IMR-90 (cell line): ENCODE measurements at regions not wholly inside any gene's neighbourhood (a gene's known extent, or its start where the extent isn't known, plus 50 kb on each side); places are given as distances from the start of the nearest gene placed in this dataset.

ENCODE experiments used
- ATAC-seq: fragments of 200-7000 bp; cut with Tn5 transposase; 2 replicates; pipeline ENCODE4 v1.9.1; 2020; ENCODE audit warnings: low read depth, mild to moderate bottlenecking, moderate library complexity
- BruUV-seq: library from RNA; stranded (reverse); fragments of 400-500 nt; replicated peaks from 2 replicates; lab custom pipeline; 2021; lab: Mats Ljungman, UMichigan
- CTCF ChIA-PET: fragments of 300-600 bp; formaldehyde crosslinking; extraction: SDS; loops from one replicate; lab custom pipeline; 2021; ENCODE audit warnings: antibody characterized with exemption; lab: Yijun Ruan, JAX
- POLR2A ChIA-PET: fragments of 300-600 bp; sonication (Branson Sonifier 250); formaldehyde crosslinking; loops from one replicate; lab custom pipeline; 2022; ENCODE audit warnings: antibody characterized with exemption; ENCODE audit not compliant: unreplicated experiment; lab: Charles Lee
- DNase-seq: peaks from one replicate; pipeline ENCODE4 v3.0.0; 2013
- H2AFZ ChIP-seq: replicated peaks from 2 replicates; pipeline ENCODE3; 2013; ENCODE audit warnings: low read length, mild to moderate bottlenecking; ENCODE audit not compliant: poor library complexity
- H2AK5ac ChIP-seq: 2 replicates; pipeline ENCODE4 v1.6.1; 2013; ENCODE audit warnings: low read depth, low read length, inconsistent platforms
- H2AK9ac ChIP-seq: replicated peaks from 2 replicates; pipeline ENCODE3; 2013; ENCODE audit warnings: mild to moderate bottlenecking, low read depth, low read length, moderate library complexity; ENCODE audit not compliant: poor library complexity
- H2BK120ac ChIP-seq: 2 replicates; pipeline ENCODE4 v1.6.1; 2013; ENCODE audit warnings: low read depth, low read length, inconsistent platforms
- H2BK15ac ChIP-seq: 3 replicates; pipeline ENCODE4 v1.6.1; 2013; ENCODE audit warnings: low read depth, low read length, inconsistent platforms
- H2BK20ac ChIP-seq: 2 replicates; pipeline ENCODE4 v1.6.1; 2013; ENCODE audit warnings: low read depth, mild to moderate bottlenecking, inconsistent platforms, low read length, moderate library complexity
- H2BK5ac ChIP-seq: 2 replicates; pipeline ENCODE4 v1.6.1; 2013; ENCODE audit warnings: mild to moderate bottlenecking, low read depth, low read length, inconsistent platforms; ENCODE audit not compliant: poor library complexity, severe bottlenecking
- H3K14ac ChIP-seq: replicated peaks from 2 replicates; pipeline ENCODE4 v1.6.1; 2013; ENCODE audit warnings: low read depth, low read length, inconsistent platforms
- H3K18ac ChIP-seq: 2 replicates; pipeline ENCODE4 v1.6.1; 2013; ENCODE audit warnings: low read depth, low read length, control low read depth
- H3K23ac ChIP-seq: 2 replicates; pipeline ENCODE4 v1.6.1; 2013; ENCODE audit warnings: low read depth, low read length, inconsistent platforms
- H3K27ac ChIP-seq: 2 replicates; pipeline ENCODE4 v1.5.1; 2013; ENCODE audit warnings: mild to moderate bottlenecking, control low read depth, low read length; ENCODE audit not compliant: insufficient read depth
- H3K27me3 ChIP-seq: 2 replicates; pipeline ENCODE4 v1.6.1; 2013; ENCODE audit warnings: low read length; ENCODE audit not compliant: control insufficient read depth, insufficient read depth
- H3K36me3 ChIP-seq: 2 replicates; pipeline ENCODE4 v1.6.1; 2013; ENCODE audit warnings: low read length, mixed read lengths; ENCODE audit not compliant: control insufficient read depth, insufficient read depth
- H3K4ac ChIP-seq: 2 replicates; pipeline ENCODE4 v1.6.1; 2013; ENCODE audit warnings: low read depth, low read length, inconsistent platforms
- H3K4me1 ChIP-seq: 2 replicates; pipeline ENCODE4 v1.6.1; 2013; ENCODE audit warnings: low read length, mixed read lengths; ENCODE audit not compliant: control insufficient read depth, insufficient read depth
- H3K4me2 ChIP-seq: 2 replicates; pipeline ENCODE4 v1.6.1; 2013; ENCODE audit warnings: low read depth, mild to moderate bottlenecking, control low read depth, low read length, moderate library complexity
- H3K4me3 ChIP-seq: 2 replicates; pipeline ENCODE4 v1.5.1; 2013; ENCODE audit warnings: low read depth, mild to moderate bottlenecking, control low read depth, low read length, moderate library complexity; ENCODE audit not compliant: insufficient read depth
- H3K56ac ChIP-seq: 2 replicates; pipeline ENCODE4 v1.6.1; 2013; ENCODE audit warnings: low read length, inconsistent platforms; ENCODE audit not compliant: insufficient read depth; ENCODE audit errors: extremely low read depth
- H3K79me1 ChIP-seq, 2 experiments: 2 replicates each; pipeline ENCODE4 v1.6.1; 2013; ENCODE audit warnings: low read length in 2 of 2, inconsistent platforms in 1 of 2, low read depth in 1 of 2
- H3K9ac ChIP-seq: 2 replicates; pipeline ENCODE4 v1.6.1; 2013; ENCODE audit warnings: low read depth, low read length, control low read depth
- H3K9me1 ChIP-seq: 2 replicates; pipeline ENCODE4 v1.6.1; 2013; ENCODE audit warnings: low read length, inconsistent platforms; ENCODE audit not compliant: insufficient read depth
- H3K9me3 ChIP-seq: 2 replicates; pipeline ENCODE4 v1.6.1; 2013; ENCODE audit warnings: low read length; ENCODE audit not compliant: control insufficient read depth, insufficient read depth
- H4K20me1 ChIP-seq: 2 replicates; pipeline ENCODE4 v1.6.1; 2013; ENCODE audit warnings: low read length, inconsistent platforms; ENCODE audit not compliant: insufficient read depth
- H4K5ac ChIP-seq: 2 replicates; pipeline ENCODE4 v1.6.1; 2013; ENCODE audit warnings: mild to moderate bottlenecking, low read depth, low read length, control low read depth
- H4K8ac ChIP-seq, 2 experiments: 2 replicates each; pipeline ENCODE4 v1.6.1; 2013; ENCODE audit warnings: low read depth in 2 of 2, low read length in 2 of 2, control low read depth in 1 of 2, inconsistent platforms in 1 of 2
- H4K91ac ChIP-seq: 2 replicates; pipeline ENCODE4 v1.6.1; 2013; ENCODE audit warnings: low read depth, low read length, inconsistent platforms; ENCODE audit not compliant: insufficient read depth
- MAFK ChIP-seq: IDR thresholded peaks from 2 replicates; pipeline ENCODE4 v1.6.1; 2012; ENCODE audit warnings: low read depth, low read length, improper control_type of control experiment
- MAZ ChIP-seq: IDR thresholded peaks from 2 replicates; pipeline ENCODE4 v1.6.1; 2012; ENCODE audit warnings: low read depth, mild to moderate bottlenecking, low read length, improper control_type of control experiment, moderate library complexity, borderline replicate concordance
- NFE2L2 ChIP-seq: fragments of 150-350 bp; IDR thresholded peaks from 2 replicates; pipeline ENCODE4 v1.6.1; 2016; ENCODE audit warnings: low read depth, mild to moderate bottlenecking, low read length
- WGBS, 2 experiments: methylation state at CpG; one replicate each; pipeline versions ENCODE4 v1.1.5 to v1.1.7; 2013; ENCODE audit warnings: missing lambda C conversion rate in 2 of 2; ENCODE audit not compliant: insufficient read length in 1 of 2; ENCODE audit errors: extremely low coverage in 2 of 2; 5-methylcytosine and 5-hydroxymethylcytosine counted together
- dilution Hi-C: fragments of 300-500 bp; cut with HindIII; formaldehyde crosslinking; loops from one replicate; pipeline ENCODE4 v1.14.3; 2018; ENCODE audit warnings: low sequenced_read_pairs; ENCODE audit not compliant: unreplicated experiment
- in situ Hi-C: fragments of 300-500 bp; cut with MboI; formaldehyde crosslinking; loops from 3 replicates; pipeline ENCODE4 v1.14.3; 2019; ENCODE audit warnings: low sequenced_read_pairs, inconsistent platforms, mixed read lengths
- intact Hi-C: fragments of 100-400 bp; cut with micrococcal nuclease; formaldehyde crosslinking; loops from 2 replicates; pipeline ENCODE4 v1.10.0; 2022

GRCh38 chr2:145206496-145207281 lies 686.8 kb upstream of the ZEB2 start:
- Histone ChIP-seq H3K9ac (no peak overlapping the region), H3K9me1 (no peaks in the 10 kb centered on the region), H2AK5ac (no peak overlapping the region), H4K8ac (no peak overlapping the region), H3K4ac (no peak overlapping the region), H4K91ac (no peak overlapping the region), H3K14ac (no peak overlapping the region), H2AK9ac (no peak overlapping the region), H2BK120ac (no peak overlapping the region), H3K27ac (no peak overlapping the region), H2BK20ac (no peak overlapping the region), H3K23ac (no peak overlapping the region), H3K9me3 (no peaks in the 10 kb centered on the region), H3K4me1 (no peaks in the 10 kb centered on the region), H4K20me1 (no peaks in the 10 kb centered on the region), H3K56ac (no peak overlapping the region), H3K36me3 (no peaks in the 10 kb centered on the region), H3K18ac (no peak overlapping the region), H3K79me1 (no peaks in the 10 kb centered on the region), H3K4me3 (no peak overlapping the region), H4K5ac (no peak overlapping the region), H3K4me2 (no peak overlapping the region), H2AFZ (no peak overlapping the region), H2BK15ac (no peak overlapping the region), H3K27me3 (no peaks in the 10 kb centered on the region), H2BK5ac (no peak overlapping the region)
- TF ChIP-seq NFE2L2 (peak; percentile 69), MAFK (0 out of 2 replicates have a peak, but pooled peaks have one; percentile 30), MAZ (no peak)
- WGBS, 2 experiments = no CpG with 5 or more reads among the region's 4 CpGs
- BruUV-seq = no TSS peak
- DNase-seq (no peak), ATAC-seq (no peak)
- CTCF ChIA-PET = interaction anchor here (0.7 kb wide), 1 partner anchor 13 kb away, joined by 3 read pairs; no protein-coding TSS in a partner anchor
- POLR2A ChIA-PET = no interaction called here
- in situ Hi-C loops (no loop called here), intact Hi-C loops (no loop called here), dilution Hi-C loops (no loop called here)
